ENCODE measurements at regions not wholly inside any gene's neighbourhood (a gene's known extent, or its start where the extent isn't known, plus 50 kb on each side); places are given as distances from the start of the nearest gene placed in this dataset.

DNA sequence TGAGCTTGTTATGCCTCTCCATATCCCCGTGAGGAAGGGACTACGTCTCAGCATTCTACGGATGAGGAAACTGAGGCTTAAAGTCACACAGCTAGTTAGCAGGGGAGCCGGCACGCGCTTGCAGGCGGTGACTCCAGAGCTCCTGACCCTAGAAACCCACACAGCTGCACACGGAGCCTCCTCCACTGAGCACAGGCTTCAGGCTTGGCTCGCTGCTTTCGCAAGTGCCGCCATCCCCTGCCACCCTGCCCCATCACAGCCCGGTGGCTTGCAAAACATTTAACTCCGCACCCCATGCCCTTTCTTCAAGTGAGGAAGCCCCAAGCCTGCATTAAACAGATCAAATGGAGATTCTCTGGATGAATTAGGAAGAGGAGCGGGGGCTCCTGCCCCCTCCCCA, 138.3 kb downstream of the HSD17B3 start:
- Histone ChIP-seq H3K9me3 (ENCODE audit: insufficient read depth in 2 of 2, low read depth in 1 of 2, low read length in 1 of 2) (no peaks in the 10 kb centered on the region), H3K79me2 (ENCODE audit: control insufficient read depth in 1 of 2, insufficient read depth in 2 of 2, low read length in 2 of 2) (no peaks in the 10 kb centered on the region), H4K20me1 (replicated peaks in 1 of 2; ENCODE audit: control insufficient read depth in 1 of 2, insufficient read depth in 2 of 2, low read length in 2 of 2) (no peaks in the 10 kb centered on the region), H3K36me3 (ENCODE audit: control insufficient read depth in 2 of 4, insufficient read depth in 4 of 4, low read length in 3 of 4) (no peaks in the 10 kb centered on the region), H3K4ac (replicated peaks; ENCODE audit: insufficient read length, low read depth, low read length) (no peak overlapping the region), H4K91ac (replicated peaks; ENCODE audit: insufficient read length, low read length) (no peak overlapping the region), H2BK20ac (ENCODE audit: low read length) (no peak overlapping the region), H2AFZ (ENCODE audit: low read length) (no peak overlapping the region), H3K27me3 (replicated peaks in 1 of 4; ENCODE audit: control insufficient read depth in 3 of 4, extremely low read depth in 1 of 4, insufficient read depth in 3 of 4, low read length in 3 of 4) (no peaks in the 10 kb centered on the region; a peak in 1 of 7 replicates), H3K9ac (replicated peaks in 1 of 4; ENCODE audit: extremely low read depth in 1 of 4, low read depth in 3 of 4, low read length in 3 of 4) (no peak overlapping the region), H3K23me2 (ENCODE audit: low read depth, low read length) (no peaks in the 10 kb centered on the region), H3K27ac (ENCODE audit: low read depth, low read length) (no peak overlapping the region), H2BK120ac (replicated peaks; ENCODE audit: low read depth, low read length) (no peak overlapping the region), H2BK12ac (ENCODE audit: low read depth, low read length) (no peak overlapping the region), H4K8ac (ENCODE audit: extremely low read depth, insufficient read depth, low read length) (no peak overlapping the region; the same call in 1 of the 2 replicates), H3K14ac (ENCODE audit: insufficient read length) (no peak overlapping the region), H3K79me1 (ENCODE audit: low read depth, low read length) (no peaks in the 10 kb centered on the region), H3K56ac (replicated peaks; ENCODE audit: insufficient read length, low read depth, low read length) (no peak overlapping the region), H3K4me2 (ENCODE audit: insufficient read depth in 1 of 2, low read depth in 2 of 2, low read length in 2 of 2) (no peak overlapping the region), H3K4me1 (replicated peaks in 1 of 4; ENCODE audit: control insufficient read depth in 3 of 4, insufficient read depth in 4 of 4, low read length in 3 of 4) (peaks cover 0 to under 1% (median 0%) of the 10 kb centered on the region in 4 experiments; a peak in 2 of 7 replicates), H2AK5ac (ENCODE audit: low read depth, low read length) (no peak overlapping the region), H4K5ac (ENCODE audit: insufficient read length, low read depth, low read length) (no peak overlapping the region), H3K18ac (ENCODE audit: extremely low read depth, low read length) (no peak overlapping the region), H2BK15ac (ENCODE audit: low read length) (no peak overlapping the region), H2BK5ac (ENCODE audit: low read depth, low read length) (no peak overlapping the region), H3K4me3 (ENCODE audit: extremely low read depth in 1 of 4, insufficient read depth in 2 of 4, low read depth in 3 of 4, low read length in 4 of 4) (no peak overlapping the region), H3K23ac (ENCODE audit: insufficient read length) (no peak overlapping the region)
- no peak for DNase-seq (ENCODE audit: low read depth in 1 of 2, low spot score in 2 of 2)
- ChIA-PET CTCF (ENCODE audit: partially characterized antibody) (interaction anchor here (1.0 to 1.2 kb wide), 3 partner anchors 14 to 138 kb away, joined by 3 read pairs; no protein-coding TSS in a partner anchor), POLR2A (ENCODE audit: partially characterized antibody) (no interaction called here)
- 88% methylated on average over 14 of the region's 14 CpGs; no CpG with 5 or more reads in 1 of the 2 experiments for WGBS, 2 experiments (ENCODE audit: extremely low coverage in 1 of 2, insufficient coverage in 1 of 2, insufficient read length in 1 of 2, insufficient replicate concordance in 2 of 2, low coverage in 1 of 2, low lambda C conversion rate in 2 of 2, missing lambda C conversion rate in 1 of 2)
- FAIRE-seq, result no peak
- TF ChIP-seq ASH2L (IDR thresholded peaks at IDR 0.05; ENCODE audit: low read length) (no peak), CHD2 (IDR thresholded peaks at IDR 0.05; ENCODE audit: low read length) (no peak), EGR1 (IDR thresholded peaks at IDR 0.05; ENCODE audit: borderline replicate concordance, low read depth, low read length) (no peak), SIX5 (IDR thresholded peaks at IDR 0.05; ENCODE audit: low read depth, low read length) (no peak), SIN3A (conservative IDR thresholded peaks at IDR 0.05 in 1 of 2, IDR thresholded peaks at IDR 0.05 in 1 of 2; ENCODE audit: low read depth in 1 of 2, low read length in 2 of 2) (no peak), SIRT6 (IDR thresholded peaks at IDR 0.05; ENCODE audit: low read length) (no peak), ZNF274 (IDR thresholded peaks at IDR 0.05; ENCODE audit: borderline replicate concordance, extremely low read depth, low read length) (no peak), SRF (IDR thresholded peaks at IDR 0.05; ENCODE audit: low read depth, low read length) (no peak), CBX8 (IDR thresholded peaks at IDR 0.05; ENCODE audit: borderline replicate concordance, low read depth, low read length) (no peak), BRCA1 (IDR thresholded peaks at IDR 0.05; ENCODE audit: low read depth, low read length) (no peak), RBBP5 (IDR thresholded peaks at IDR 0.05; ENCODE audit: borderline replicate concordance, low read depth, low read length) (no peak), JUND (IDR thresholded peaks at IDR 0.05; ENCODE audit: low read length) (no peak)
